Renal cortical epithelial cell (primary cell): ENCODE measurements at regions not wholly inside any gene's neighbourhood (a gene's known extent, or its start where the extent isn't known, plus 50 kb on each side); places are given as distances from the start of the nearest gene placed in this dataset.
"Not testable (repeated sequence)": the region's sequence is repeated elsewhere in the genome, so short reads cannot be mapped to it uniquely, and the experiment has no call there.

Source experiments
- DNase-seq: peaks from one replicate; pipeline ENCODE4 v3.0.0-alpha.2; 2011; ENCODE audit warnings: low read depth

GRCh38 chr9:126170286-126170823 is 156.3 kb upstream of the MVB12B start:
- no peak for DNase-seq

DNA sequence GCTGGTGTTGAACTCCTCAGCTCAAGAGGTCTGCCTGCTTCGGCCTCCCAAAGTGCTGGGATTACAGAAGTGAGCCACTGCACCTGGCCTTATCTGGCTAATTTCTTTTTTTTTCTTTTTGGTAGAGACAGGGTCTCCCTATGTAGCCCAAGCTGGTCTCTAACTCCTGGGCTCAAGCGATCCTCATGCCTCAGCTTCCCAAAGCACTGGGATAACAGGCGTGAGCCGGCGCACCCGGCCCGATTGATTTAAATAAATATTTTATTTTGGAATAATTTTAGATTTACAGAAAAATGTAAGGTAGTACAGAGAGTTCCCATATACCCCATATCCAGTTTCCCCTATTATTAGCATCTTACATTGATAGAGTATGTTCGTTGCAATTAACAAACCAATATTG is 155.0 kb upstream of the MVB12B start:
- DNase-seq = no peak

DNA sequence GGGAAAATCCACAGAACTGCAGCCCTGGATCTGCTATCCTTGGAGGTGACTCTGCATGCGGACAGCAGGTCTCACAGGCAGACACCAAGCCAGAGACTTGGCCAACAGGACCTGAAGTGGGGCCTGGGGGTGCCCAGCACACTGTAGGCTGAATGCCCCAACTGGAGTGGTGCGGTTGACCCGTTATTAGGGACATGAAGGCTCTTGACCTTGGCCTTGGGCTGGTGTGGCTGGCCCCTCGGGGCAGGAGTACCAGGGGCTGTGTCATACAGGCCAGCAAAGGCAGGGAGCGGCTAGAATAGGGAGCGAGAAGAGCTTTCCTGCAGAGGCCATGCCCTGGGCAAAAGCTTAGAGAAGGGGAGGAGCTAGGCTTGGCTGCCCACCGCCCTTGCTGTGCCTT is 153.2 kb upstream of the MVB12B start:
- DNase-seq = no peak

DNA sequence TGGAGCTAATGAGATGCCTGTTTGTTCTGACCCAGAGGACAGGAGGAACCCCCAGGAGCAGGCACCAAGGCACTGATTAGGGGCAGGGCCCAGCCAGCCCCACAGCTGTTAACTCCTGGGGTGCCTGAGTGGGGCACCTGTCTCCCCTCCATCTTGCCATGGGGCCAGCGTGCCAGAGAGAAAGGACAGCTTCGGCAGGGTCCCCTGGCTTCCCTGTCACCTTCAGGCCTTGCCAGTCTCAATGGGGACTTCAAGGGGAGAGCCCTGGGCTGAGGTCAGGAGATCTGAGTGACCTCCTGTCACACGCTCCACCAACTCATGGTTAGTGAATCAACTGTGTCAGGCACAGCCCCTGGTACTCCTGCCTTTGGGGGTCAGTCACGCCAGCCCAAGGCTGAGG is 152.7 kb upstream of the MVB12B start:
- DNase-seq = no peak

DNA sequence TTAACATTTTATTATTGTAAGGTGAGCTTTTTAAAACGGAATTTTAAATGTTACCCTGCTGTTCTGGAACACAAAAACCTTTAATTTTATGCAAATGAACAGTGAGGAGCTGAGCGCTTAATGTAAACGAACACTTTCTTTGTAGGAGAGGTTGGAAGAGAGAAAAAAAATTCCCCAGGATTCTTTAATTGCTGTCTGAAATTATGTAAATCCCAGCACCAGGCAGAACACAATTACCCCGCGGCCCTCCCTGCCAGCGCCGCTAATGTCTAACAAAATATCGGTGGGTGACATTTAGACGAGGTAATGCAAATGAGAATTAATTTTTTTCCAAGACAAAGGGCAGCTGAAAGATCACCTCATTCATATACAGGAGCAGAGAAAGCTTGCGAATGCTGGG is 143.4 kb upstream of the MVB12B start:
- DNase-seq = no peak

- not testable (repeated sequence) for DNase-seq
Measured at GRCh38 chr9:126190994-126191393, 135.6 kb upstream of the MVB12B start.

DNA sequence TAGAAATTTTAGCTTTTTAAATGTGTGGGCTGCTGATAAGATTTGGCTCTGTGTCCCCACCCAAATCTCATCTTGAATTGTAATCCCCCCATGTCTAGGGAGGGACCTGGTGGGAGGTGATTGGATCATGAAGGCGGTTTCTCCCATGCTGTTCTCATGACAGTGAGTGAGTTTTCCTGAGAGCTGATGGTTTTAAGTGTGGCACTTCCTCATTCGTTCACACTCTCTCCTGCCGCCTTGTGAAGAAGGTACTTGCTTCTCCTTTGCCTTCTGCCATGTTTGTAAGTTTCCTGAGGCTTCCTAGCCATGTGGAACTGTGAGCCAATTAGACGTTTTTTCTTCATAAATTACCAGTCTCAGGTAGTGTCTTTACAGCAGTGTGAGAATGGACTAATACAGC is 127.8 kb upstream of the MVB12B start:
- no peak for DNase-seq

GRCh38 chr9:126203313-126203712 is 123.3 kb upstream of the MVB12B start:
- DNase-seq = no peak

DNA sequence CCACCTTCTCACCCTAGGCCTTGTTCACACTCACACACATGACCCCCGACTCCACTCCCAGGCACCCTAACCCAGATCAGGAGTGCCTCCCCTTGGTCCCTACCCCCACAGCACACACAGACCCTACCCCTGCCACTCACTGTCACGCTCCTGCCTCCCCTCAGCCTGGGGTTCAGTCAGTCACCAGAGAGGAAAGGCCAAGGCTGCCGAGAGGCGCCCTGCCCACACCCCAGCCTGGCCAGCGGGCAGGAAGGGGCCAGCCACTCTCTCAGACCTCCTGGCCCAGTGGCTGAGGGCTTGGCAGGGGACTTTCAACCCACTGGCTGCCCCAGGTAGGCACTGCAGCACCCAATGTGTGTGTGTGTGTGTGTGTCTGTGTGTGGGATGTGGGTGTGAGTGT is 122.4 kb upstream of the MVB12B start:
- DNase-seq = no peak

GRCh38 chr9:126204708-126205225 is 121.9 kb upstream of the MVB12B start:
- no peak for DNase-seq

DNA sequence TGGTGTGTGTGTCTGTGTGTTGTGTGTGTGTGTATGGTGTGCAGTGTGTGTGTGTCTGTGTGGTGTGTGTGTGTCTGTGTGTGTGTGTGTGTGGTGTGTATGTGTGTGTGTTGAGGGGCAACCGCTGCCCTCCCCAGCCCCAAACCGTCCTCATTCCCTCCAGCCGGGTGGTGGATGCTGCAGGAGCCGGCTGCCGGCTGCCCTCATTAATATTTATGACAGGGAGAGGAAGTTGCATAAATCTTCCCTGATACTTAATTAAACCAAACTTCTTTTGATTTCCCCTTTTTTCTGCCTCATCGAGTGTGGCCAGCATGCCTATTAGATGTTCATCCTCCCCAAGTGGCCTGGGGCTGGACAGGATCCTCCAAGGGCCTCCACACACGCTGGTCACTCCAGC is 121.4 kb upstream of the MVB12B start:
- no peak for DNase-seq

DNA sequence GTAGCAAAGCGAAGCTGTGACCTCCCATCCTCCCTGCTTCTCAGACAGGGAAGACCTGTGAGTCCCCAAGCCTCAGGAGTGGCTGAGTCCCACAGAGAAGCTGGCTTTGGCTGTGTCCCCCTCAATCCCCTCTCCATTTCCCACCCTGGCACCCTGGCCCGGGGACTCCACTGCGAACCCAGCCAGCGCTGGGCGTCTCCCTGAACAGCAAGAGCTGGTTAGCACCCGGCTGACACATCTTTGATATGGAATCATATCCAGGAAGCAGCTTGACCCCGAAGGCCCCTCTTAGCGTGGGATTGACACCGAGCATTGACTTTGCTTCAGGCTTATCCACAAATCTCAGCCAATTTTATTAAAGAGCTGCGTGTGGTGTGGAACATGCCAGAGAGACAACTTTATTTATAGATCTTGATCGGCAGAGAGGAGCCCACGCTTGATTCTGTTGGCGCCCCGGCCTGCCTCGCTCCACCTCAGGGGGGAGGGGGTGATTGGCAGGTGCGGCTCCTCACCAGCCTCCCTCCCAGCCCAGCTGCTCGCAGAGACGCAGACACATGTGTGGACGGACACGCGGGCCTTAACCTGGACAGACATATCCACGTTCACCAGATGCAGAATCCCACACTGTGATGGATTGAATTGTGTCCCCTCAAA is 120.7 kb upstream of the MVB12B start:
- no peak for DNase-seq

DNA sequence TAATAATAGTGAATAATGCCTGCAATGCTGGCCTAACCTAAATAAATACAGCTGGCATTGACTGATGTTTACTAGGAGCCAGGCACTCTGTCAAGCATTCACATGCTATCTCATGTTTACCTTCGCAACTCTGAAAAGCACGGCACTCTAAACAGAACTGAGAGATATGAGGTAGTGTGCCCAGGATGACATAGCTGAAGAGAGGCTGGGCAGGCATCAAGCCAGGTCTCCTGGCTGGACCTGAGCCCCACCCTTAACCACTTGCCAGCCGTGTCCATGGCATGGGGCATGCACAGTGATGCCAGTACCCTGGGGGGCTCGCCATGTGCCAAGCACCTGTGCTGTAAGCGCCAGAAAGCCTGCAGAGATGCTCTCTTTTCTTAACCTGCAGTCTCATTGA is 119.4 kb upstream of the MVB12B start:
- no peak for DNase-seq

DNA sequence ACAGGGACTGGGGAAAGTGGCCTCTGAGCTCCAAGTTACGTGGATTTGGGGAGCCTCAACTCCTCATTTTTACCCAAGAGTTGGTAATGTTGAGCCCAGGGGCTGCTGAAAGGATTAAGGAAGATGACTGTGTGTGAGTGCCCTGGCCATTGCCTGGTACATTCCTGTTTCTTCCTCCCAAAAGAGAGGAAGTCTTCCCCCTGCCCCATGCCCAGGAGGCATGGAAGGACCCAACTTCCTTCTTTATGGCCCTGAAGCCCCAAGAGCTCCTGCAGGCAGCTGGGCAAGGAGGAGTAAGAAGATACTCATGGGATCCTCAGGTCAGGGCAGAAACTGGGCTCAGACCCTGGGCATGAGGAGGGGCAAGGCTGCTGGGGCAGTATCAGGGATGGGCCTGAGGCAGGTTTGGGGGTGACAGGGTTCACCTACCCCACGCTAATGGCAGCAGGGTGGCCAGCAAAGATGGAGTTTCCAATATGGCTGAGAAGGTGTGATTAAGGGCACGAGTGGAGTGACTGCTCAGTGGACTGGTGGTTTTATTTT is 118.3 kb upstream of the MVB12B start:
- DNase-seq = no peak

- DNase-seq = no peak
Measured at GRCh38 chr9:126211441-126212074, 115.1 kb upstream of the MVB12B start.

- no peak for DNase-seq
Measured at GRCh38 chr9:126215486-126215885, 111.1 kb upstream of the MVB12B start.

DNA sequence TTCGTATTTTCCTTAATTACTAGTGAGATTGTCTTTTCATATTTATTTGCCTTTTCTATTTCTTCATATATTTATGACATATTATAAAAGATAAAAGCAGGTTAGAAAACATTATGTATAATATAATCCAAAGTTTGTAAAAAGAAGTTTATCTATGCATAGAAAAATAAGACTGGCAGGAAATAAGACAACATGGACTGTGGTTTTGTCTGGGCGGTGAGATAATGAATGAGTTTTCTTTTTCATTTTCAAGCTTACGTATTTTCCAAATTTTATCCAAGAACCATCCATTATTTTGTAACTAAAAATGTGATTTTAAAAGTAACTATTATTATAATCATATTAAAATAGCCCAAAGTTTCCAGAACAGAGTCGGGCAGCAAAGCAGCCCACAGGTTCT is 109.8 kb upstream of the MVB12B start:
- DNase-seq = no peak

- no peak for DNase-seq
Measured at GRCh38 chr9:126217250-126217653, 109.4 kb upstream of the MVB12B start.

- DNase-seq = no peak
Measured at GRCh38 chr9:126217797-126218196, 108.8 kb upstream of the MVB12B start.

- no peak for DNase-seq
Measured at GRCh38 chr9:126218359-126219125, 108.1 kb upstream of the MVB12B start.

DNA sequence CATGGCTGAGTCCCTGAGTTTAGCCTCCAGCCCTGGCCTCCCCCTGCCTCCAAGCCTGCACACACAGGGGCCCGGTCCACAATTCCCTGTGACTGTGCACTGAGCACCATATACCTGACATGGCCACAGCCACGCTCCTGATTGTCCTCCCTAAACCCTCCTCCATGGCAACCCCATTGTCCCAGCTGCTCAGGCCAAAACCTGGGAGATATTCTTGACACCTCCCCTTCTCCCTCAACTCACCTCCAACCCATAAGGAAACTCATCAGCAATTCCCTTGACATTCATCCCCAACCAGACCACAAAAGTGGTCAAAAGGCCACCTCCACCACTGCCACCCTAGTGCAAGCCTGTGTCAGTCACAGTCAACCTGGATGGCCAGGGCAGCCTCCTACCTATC is 107.5 kb upstream of the MVB12B start:
- DNase-seq = no peak

GRCh38 chr9:126219648-126220063 is 107.0 kb upstream of the MVB12B start:
- DNase-seq = no peak
